ENCODE measurements at regions not wholly inside any gene's neighbourhood (a gene's known extent, or its start where the extent isn't known, plus 50 kb on each side); places are given as distances from the start of the nearest gene placed in this dataset.

- WGBS, 2 donors (ENCODE audit: low coverage in 1 of 2) = 63 to 70% methylated on average over 4 of the region's 5 CpGs
- Histone ChIP-seq H3K4me3 (no peak overlapping the region), H3K9me3 (no peaks in the 10 kb centered on the region), H3K36me3 (no peaks in the 10 kb centered on the region), H3K4me1 (no peaks in the 10 kb centered on the region), H3K27ac (no peak overlapping the region), H3K27me3 (no peaks in the 10 kb centered on the region)
- TF ChIP-seq EP300 (IDR thresholded peaks at IDR 0.05) (no peak), CTCF (IDR thresholded peaks at IDR 0.05) (no peak), POLR2A (IDR thresholded peaks at IDR 0.05) (no peak), POLR2AphosphoS5 (IDR thresholded peaks at IDR 0.05) (no peak)
- no peak for ATAC-seq
Measured at GRCh38 chrX:46400530-46401443, 144.4 kb downstream of the ZNF674 start.

- Histone ChIP-seq H3K36me3 (no peaks in the 10 kb centered on the region), H3K27ac (no peak overlapping the region), H3K9me3 (no peaks in the 10 kb centered on the region), H3K4me3 (no peak overlapping the region), H3K27me3 (no peaks in the 10 kb centered on the region), H3K4me1 (no peaks in the 10 kb centered on the region)
- no peak for ATAC-seq
- WGBS, 2 donors (ENCODE audit: low coverage in 1 of 2) = 89% methylated on average over 1 of the region's 1 CpG; no CpG with 5 or more reads in 1 of the 2 donors
- TF ChIP-seq CTCF (IDR thresholded peaks at IDR 0.05) (no peak), POLR2A (IDR thresholded peaks at IDR 0.05) (no peak), POLR2AphosphoS5 (IDR thresholded peaks at IDR 0.05) (no peak), EP300 (IDR thresholded peaks at IDR 0.05) (no peak)
Measured at GRCh38 chrX:46398874-46399273, 146.3 kb downstream of the ZNF674 start.

GRCh38 chrX:46398126-46398525 is 147.1 kb downstream of the ZNF674 start:
- Histone ChIP-seq H3K27ac (no peak overlapping the region), H3K4me1 (no peaks in the 10 kb centered on the region), H3K4me3 (no peak overlapping the region), H3K36me3 (no peaks in the 10 kb centered on the region), H3K9me3 (no peaks in the 10 kb centered on the region), H3K27me3 (no peaks in the 10 kb centered on the region)
- no peak for ATAC-seq
- no peak for TF ChIP-seq CTCF (IDR thresholded peaks at IDR 0.05)
- no peak for TF ChIP-seq EP300 (IDR thresholded peaks at IDR 0.05)
- no peak for TF ChIP-seq POLR2AphosphoS5 (IDR thresholded peaks at IDR 0.05)
- TF ChIP-seq POLR2A (IDR thresholded peaks at IDR 0.05) = no peak
- 60% methylated on average over 1 of the region's 1 CpG; no CpG with 5 or more reads in 1 of the 2 donors for WGBS, 2 donors (ENCODE audit: low coverage in 1 of 2)

GRCh38 chrX:46386511-46386910 is 158.7 kb downstream of the ZNF674 start:
- Histone ChIP-seq H3K4me1 (no peaks in the 10 kb centered on the region), H3K4me3 (no peak overlapping the region), H3K9me3 (no peaks in the 10 kb centered on the region), H3K27ac (no peak overlapping the region), H3K27me3 (no peaks in the 10 kb centered on the region), H3K36me3 (no peaks in the 10 kb centered on the region)
- no peak for ATAC-seq
- no peak for TF ChIP-seq POLR2A (IDR thresholded peaks at IDR 0.05)

GRCh38 chrX:46383006-46383405 is 162.2 kb downstream of the ZNF674 start:
- no peaks in the 10 kb centered on the region for H3K36me3 ChIP-seq
- H3K4me1 ChIP-seq = no peaks in the 10 kb centered on the region
- 94% methylated on average over 2 of the region's 2 CpGs; no CpG with 5 or more reads in 1 of the 2 donors for WGBS, 2 donors (ENCODE audit: low coverage in 1 of 2)
- H3K9me3 ChIP-seq = no peaks in the 10 kb centered on the region
- TF ChIP-seq POLR2A (IDR thresholded peaks at IDR 0.05) = no peak
- no peak for TF ChIP-seq POLR2AphosphoS5 (IDR thresholded peaks at IDR 0.05)
- no peak for TF ChIP-seq CTCF (IDR thresholded peaks at IDR 0.05)
- TF ChIP-seq EP300 (IDR thresholded peaks at IDR 0.05) = no peak
- no peak for ATAC-seq
- H3K27me3 ChIP-seq = no peaks in the 10 kb centered on the region
- no peak overlapping the region for H3K4me3 ChIP-seq
- no peak overlapping the region for H3K27ac ChIP-seq
